HEK293T (cell line): ENCODE measurements at regions not wholly inside any gene's neighbourhood (a gene's known extent, or its start where the extent isn't known, plus 50 kb on each side); places are given as distances from the start of the nearest gene placed in this dataset.

Experiments
- CTBP1 ChIP-seq: fragments of 450-650 bp; IDR thresholded peaks from 2 replicates; pipeline ENCODE4 v1.6.1; 2016; ENCODE audit warnings: borderline replicate concordance
- FOXM1 ChIP-seq: fragments of 450-650 bp; IDR thresholded peaks from 2 replicates; pipeline ENCODE4 v1.6.1; 2017; ENCODE audit warnings: mild to moderate bottlenecking, borderline replicate concordance
- NFRKB ChIP-seq: fragments of 450-650 bp; IDR thresholded peaks from 2 replicates; pipeline ENCODE4 v1.6.1; 2016; ENCODE audit warnings: mild to moderate bottlenecking, moderate library complexity

GRCh38 chr7:25398418-25398817, 170.1 kb upstream of the NPVF start:
- TF ChIP-seq FOXM1 = no peak
- TF ChIP-seq NFRKB = no peak
- TF ChIP-seq CTBP1 = no peak
